A673 (cell line): ENCODE measurements at regions not wholly inside any gene's neighbourhood (a gene's known extent, or its start where the extent isn't known, plus 50 kb on each side); places are given as distances from the start of the nearest gene placed in this dataset.

Source experiments
- BruUV-seq: library from RNA; stranded (reverse); fragments of 400-500 nt; replicated peaks from 2 replicates; lab custom pipeline; 2021; lab: Mats Ljungman, UMichigan
- CTCF ChIA-PET: fragments of 300-600 bp; sonication (Branson Sonifier 250); formaldehyde crosslinking; loops from one replicate; lab custom pipeline; 2022; ENCODE audit warnings: antibody characterized with exemption; lab: Charles Lee
- POLR2A ChIA-PET: fragments of 300-600 bp; sonication (Branson Sonifier 250); formaldehyde crosslinking; loops from one replicate; lab custom pipeline; 2022; ENCODE audit warnings: antibody characterized with exemption; ENCODE audit not compliant: low non-redundant PET; lab: Charles Lee
- DNase-seq: peaks from one replicate; pipeline ENCODE4 v3.0.0-alpha.2; 2015; ENCODE audit warnings: low spot score
- H3K27ac ChIP-seq: fragments of 200-600 bp; sonication (generic); 2 replicates; pipeline ENCODE4 v1.5.1; 2016; ENCODE audit warnings: mixed run types, low read depth, mild to moderate bottlenecking, mixed read lengths, antibody characterized with exemption, low read length; ENCODE audit not compliant: poor library complexity, severe bottlenecking
- H3K27me3 ChIP-seq: fragments of 200-600 bp; sonication (generic); replicated peaks from 2 replicates; pipeline ENCODE4 v1.6.1; 2017; ENCODE audit warnings: mixed run types, low read depth, mild to moderate bottlenecking, mixed read lengths, antibody characterized with exemption, low read length; ENCODE audit not compliant: insufficient read depth, poor library complexity
- H3K36me3 ChIP-seq: fragments of 200-600 bp; sonication (generic); 2 replicates; pipeline ENCODE4 v1.6.1; 2016; ENCODE audit warnings: mixed run types, mild to moderate bottlenecking, mixed read lengths, antibody characterized with exemption, low read length; ENCODE audit not compliant: insufficient read depth, poor library complexity, severe bottlenecking
- H3K4me1 ChIP-seq: fragments of 200-600 bp; sonication (generic); 2 replicates; pipeline ENCODE4 v1.6.1; 2017; ENCODE audit warnings: mixed run types, mild to moderate bottlenecking, mixed read lengths, antibody characterized with exemption, low read length; ENCODE audit not compliant: insufficient read depth, poor library complexity, severe bottlenecking
- H3K4me3 ChIP-seq: fragments of 200-600 bp; sonication (generic); 2 replicates; pipeline ENCODE4 v1.5.1; 2016; ENCODE audit warnings: low read depth, mixed run types, mild to moderate bottlenecking, mixed read lengths, low read length; ENCODE audit not compliant: poor library complexity, severe bottlenecking
- H3K9me3 ChIP-seq: fragments of 200-600 bp; sonication (generic); 2 replicates; pipeline ENCODE4 v1.6.1; 2016; ENCODE audit warnings: mixed run types, low read depth, mild to moderate bottlenecking, mixed read lengths, antibody characterized with exemption, low read length; ENCODE audit not compliant: poor library complexity, severe bottlenecking
- EZH2 ChIP-seq: fragments of 200-600 bp; sonication (generic); IDR thresholded peaks from 2 replicates; pipeline ENCODE4 v1.6.1; 2017; ENCODE audit warnings: borderline replicate concordance, low read depth, mild to moderate bottlenecking, mixed read lengths, antibody characterized with exemption, low read length; ENCODE audit not compliant: poor library complexity, severe bottlenecking
- intact Hi-C: fragments of 100-400 bp; cut with micrococcal nuclease; formaldehyde crosslinking; loops from one replicate; pipeline ENCODE4 v1.10.0; 2022; ENCODE audit not compliant: unreplicated experiment
- TF ChIP-seq, protein P1 (sequence below): fragments of 300-800, 200-600 bp; sonication (generic); conservative IDR thresholded peaks from 2 replicates; pipeline ENCODE4 v1.5.1; 2017; ENCODE audit warnings: low read depth, mild to moderate bottlenecking, antibody characterized with exemption, low read length, moderate library complexity, mixed read lengths

DNA sequence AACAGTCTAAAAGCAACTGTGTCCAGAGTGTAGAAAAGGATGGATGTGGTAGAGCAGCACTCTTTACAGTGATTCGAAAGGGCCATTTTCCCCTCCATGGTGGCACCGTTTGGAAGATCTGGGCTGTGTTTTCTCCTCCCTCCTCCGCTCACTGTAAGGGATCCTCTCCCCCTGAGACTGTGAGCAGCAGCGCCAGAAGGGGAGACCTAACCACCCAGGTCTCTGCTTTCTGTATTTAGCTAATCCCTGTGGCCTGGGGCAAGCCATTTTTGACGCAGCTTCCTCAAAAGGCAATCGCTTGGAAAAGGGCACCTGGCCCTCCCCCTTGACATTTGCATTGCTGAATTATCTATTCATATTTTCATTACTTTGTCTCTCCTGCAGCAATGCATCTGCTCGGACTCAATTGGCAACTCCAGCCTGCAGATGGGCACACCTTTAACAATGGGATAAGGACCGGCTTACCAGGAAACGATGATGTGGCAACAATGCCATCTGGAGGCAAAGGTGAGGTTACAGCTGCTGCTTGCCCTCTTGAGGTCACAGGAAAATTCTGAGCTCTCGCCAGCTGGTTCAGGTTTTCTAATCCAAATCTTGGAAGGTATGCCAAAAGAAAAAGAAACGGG is 244.3 kb upstream of the WWC1 start:
- intact Hi-C loops: no loop called here
- Histone ChIP-seq H3K4me3 (no peak overlapping the region), H3K27me3 (no peaks in the 10 kb centered on the region), H3K27ac (peak overlapping the region; percentile 59), H3K36me3 (no peaks in the 10 kb centered on the region), H3K9me3 (no peaks in the 10 kb centered on the region), H3K4me1 (peaks cover 40% of the 10 kb centered on the region)
- DNase-seq: peak; percentile 55
- TF ChIP-seq EZH2: no peak
- TF ChIP-seq, protein P1, sequence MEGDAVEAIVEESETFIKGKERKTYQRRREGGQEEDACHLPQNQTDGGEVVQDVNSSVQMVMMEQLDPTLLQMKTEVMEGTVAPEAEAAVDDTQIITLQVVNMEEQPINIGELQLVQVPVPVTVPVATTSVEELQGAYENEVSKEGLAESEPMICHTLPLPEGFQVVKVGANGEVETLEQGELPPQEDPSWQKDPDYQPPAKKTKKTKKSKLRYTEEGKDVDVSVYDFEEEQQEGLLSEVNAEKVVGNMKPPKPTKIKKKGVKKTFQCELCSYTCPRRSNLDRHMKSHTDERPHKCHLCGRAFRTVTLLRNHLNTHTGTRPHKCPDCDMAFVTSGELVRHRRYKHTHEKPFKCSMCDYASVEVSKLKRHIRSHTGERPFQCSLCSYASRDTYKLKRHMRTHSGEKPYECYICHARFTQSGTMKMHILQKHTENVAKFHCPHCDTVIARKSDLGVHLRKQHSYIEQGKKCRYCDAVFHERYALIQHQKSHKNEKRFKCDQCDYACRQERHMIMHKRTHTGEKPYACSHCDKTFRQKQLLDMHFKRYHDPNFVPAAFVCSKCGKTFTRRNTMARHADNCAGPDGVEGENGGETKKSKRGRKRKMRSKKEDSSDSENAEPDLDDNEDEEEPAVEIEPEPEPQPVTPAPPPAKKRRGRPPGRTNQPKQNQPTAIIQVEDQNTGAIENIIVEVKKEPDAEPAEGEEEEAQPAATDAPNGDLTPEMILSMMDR: peak; percentile 39
- ChIA-PET CTCF (interaction anchor here (0.6 to 1.4 kb wide), 4 partner anchors 40 to 471 kb away, joined by 3 to 5 read pairs (median 4); no protein-coding TSS in a partner anchor), POLR2A (no interaction called here)
- BruUV-seq: no TSS peak

DNA sequence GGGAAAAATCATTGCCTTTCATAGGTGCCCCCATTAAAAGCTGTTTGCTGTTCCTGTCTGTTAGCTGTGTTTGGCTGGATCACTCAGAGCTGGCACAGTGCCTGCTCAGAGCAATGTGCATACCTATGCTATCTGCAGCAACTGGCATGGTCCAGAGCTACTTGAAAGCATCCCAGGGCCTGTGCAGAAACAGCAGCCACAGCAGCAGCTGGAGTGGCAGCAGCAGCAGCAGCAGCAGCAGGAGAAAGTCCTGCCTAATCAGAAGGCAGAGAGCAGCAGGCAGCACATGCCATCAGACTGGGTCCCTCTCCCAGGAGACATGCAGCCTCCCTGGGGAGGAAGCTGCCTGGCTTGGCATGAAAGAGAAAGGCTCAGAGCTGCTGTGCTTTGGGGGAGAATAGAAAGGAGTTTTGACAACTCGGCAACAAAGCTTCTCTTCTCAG is 243.8 kb upstream of the WWC1 start:
- peak overlapping the region; percentile 59 for H3K27ac ChIP-seq
- POLR2A ChIA-PET: no interaction called here
- H3K36me3 ChIP-seq: no peaks in the 10 kb centered on the region
- CTCF ChIA-PET: interaction anchor here (0.6 to 1.4 kb wide), 4 partner anchors 39 to 472 kb away, joined by 3 to 5 read pairs (median 4); no protein-coding TSS in a partner anchor
- no peaks in the 10 kb centered on the region for H3K27me3 ChIP-seq
- no peak overlapping the region for H3K4me3 ChIP-seq
- intact Hi-C loops: no loop called here
- peaks cover 35% of the 10 kb centered on the region for H3K4me1 ChIP-seq
- H3K9me3 ChIP-seq: no peaks in the 10 kb centered on the region
- BruUV-seq: no TSS peak
- TF ChIP-seq EZH2: no peak
- TF ChIP-seq, protein P1: no peak
- DNase-seq: peak; percentile 79

DNA sequence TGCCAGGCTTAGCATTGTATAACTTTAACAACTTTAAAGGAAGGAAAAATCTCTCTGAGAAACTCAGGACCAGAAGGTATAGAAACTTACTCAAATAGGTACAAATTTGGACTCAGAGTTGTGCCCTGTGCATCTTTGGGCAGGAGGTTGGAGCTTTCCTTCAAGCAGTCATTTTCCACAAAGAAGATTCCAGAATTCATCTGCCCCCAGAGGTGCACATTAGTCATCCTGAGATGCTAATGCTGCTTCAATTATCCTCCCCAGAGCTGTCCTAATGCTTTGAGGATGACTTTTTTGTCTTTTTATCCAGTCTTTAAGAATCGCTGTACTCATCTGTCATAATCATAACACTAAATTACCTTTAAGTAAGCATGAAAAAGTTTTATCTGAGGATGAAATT is 243.0 kb upstream of the WWC1 start:
- DNase-seq: no peak
- ChIA-PET POLR2A (no interaction called here), CTCF (interaction anchor here (1.4 kb wide), 1 partner anchor 466 kb away, joined by 4 read pairs; no protein-coding TSS in a partner anchor)
- H3K4me3 ChIP-seq: no peak overlapping the region
- no peaks in the 10 kb centered on the region for H3K27me3 ChIP-seq
- H3K27ac ChIP-seq: peak overlapping the region; percentile 59
- no peak for TF ChIP-seq EZH2
- TF ChIP-seq, protein P1: no peak
- H3K4me1 ChIP-seq: peaks cover 34% of the 10 kb centered on the region
- BruUV-seq: no TSS peak
- no peaks in the 10 kb centered on the region for H3K9me3 ChIP-seq
- intact Hi-C loops: no loop called here
- no peaks in the 10 kb centered on the region for H3K36me3 ChIP-seq
